ENCODE measurements at regions not wholly inside any gene's neighbourhood (a gene's known extent, or its start where the extent isn't known, plus 50 kb on each side); places are given as distances from the start of the nearest gene placed in this dataset.

DNA sequence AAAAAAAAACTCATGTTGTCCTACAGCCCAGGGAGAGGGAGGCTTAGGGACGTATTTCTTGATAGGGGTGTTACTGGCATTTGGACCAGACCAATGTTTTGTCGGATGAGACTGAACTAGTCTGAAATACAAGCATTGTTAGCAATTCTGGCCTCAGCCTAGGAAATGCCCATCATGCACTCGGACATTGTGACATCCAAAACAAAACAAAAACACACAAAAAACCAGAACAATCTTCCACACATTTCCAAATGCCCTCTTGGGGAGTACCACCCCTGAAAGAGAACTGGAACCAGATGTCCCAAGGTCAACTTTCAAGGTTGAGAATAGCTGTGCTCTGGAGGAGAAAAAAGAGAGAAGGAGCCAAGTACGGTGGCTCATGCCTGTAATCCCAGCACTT is 299.1 kb upstream of the JARID2 start:
- no peaks in the 10 kb centered on the region for H3K27me3 ChIP-seq
- no peaks in the 10 kb centered on the region for H3K36me3 ChIP-seq
- no peaks in the 10 kb centered on the region for H3K4me1 ChIP-seq
- no peak for DNase-seq
- ATAC-seq (ENCODE audit: low FRiP score in 2 of 2), result no peak
- TF ChIP-seq, protein P1, sequence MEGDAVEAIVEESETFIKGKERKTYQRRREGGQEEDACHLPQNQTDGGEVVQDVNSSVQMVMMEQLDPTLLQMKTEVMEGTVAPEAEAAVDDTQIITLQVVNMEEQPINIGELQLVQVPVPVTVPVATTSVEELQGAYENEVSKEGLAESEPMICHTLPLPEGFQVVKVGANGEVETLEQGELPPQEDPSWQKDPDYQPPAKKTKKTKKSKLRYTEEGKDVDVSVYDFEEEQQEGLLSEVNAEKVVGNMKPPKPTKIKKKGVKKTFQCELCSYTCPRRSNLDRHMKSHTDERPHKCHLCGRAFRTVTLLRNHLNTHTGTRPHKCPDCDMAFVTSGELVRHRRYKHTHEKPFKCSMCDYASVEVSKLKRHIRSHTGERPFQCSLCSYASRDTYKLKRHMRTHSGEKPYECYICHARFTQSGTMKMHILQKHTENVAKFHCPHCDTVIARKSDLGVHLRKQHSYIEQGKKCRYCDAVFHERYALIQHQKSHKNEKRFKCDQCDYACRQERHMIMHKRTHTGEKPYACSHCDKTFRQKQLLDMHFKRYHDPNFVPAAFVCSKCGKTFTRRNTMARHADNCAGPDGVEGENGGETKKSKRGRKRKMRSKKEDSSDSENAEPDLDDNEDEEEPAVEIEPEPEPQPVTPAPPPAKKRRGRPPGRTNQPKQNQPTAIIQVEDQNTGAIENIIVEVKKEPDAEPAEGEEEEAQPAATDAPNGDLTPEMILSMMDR (IDR thresholded peaks at IDR 0.05), result no peak
- no peak for TF ChIP-seq EP300 (IDR thresholded peaks at IDR 0.05)
- no peak for TF ChIP-seq POLR2A (IDR thresholded peaks at IDR 0.05)
- no peak for TF ChIP-seq POLR2AphosphoS5 (IDR thresholded peaks at IDR 0.05)
- no peak overlapping the region for H3K4me3 ChIP-seq
- no peaks in the 10 kb centered on the region for H3K9me3 ChIP-seq
- whole genome bisulfite sequencing, 2 donors, result 79 to 85% methylated on average over 4 of the region's 4 CpGs
- H3K27ac ChIP-seq, result no peak overlapping the region

GRCh38 chr6:14948586-14949245 is 297.2 kb upstream of the JARID2 start:
- no peak for DNase-seq
- Histone ChIP-seq H3K9me3 (no peaks in the 10 kb centered on the region), H3K4me3 (no peak overlapping the region), H3K36me3 (no peaks in the 10 kb centered on the region), H3K27me3 (no peaks in the 10 kb centered on the region), H3K4me1 (no peaks in the 10 kb centered on the region), H3K27ac (no peak overlapping the region)
- no peak for ATAC-seq (ENCODE audit: low FRiP score in 2 of 2)
- TF ChIP-seq EP300 (IDR thresholded peaks at IDR 0.05) (no peak), POLR2AphosphoS5 (IDR thresholded peaks at IDR 0.05) (no peak)
- WGBS, 2 donors, result 82 to 91% methylated on average over 7 of the region's 7 CpGs

DNA sequence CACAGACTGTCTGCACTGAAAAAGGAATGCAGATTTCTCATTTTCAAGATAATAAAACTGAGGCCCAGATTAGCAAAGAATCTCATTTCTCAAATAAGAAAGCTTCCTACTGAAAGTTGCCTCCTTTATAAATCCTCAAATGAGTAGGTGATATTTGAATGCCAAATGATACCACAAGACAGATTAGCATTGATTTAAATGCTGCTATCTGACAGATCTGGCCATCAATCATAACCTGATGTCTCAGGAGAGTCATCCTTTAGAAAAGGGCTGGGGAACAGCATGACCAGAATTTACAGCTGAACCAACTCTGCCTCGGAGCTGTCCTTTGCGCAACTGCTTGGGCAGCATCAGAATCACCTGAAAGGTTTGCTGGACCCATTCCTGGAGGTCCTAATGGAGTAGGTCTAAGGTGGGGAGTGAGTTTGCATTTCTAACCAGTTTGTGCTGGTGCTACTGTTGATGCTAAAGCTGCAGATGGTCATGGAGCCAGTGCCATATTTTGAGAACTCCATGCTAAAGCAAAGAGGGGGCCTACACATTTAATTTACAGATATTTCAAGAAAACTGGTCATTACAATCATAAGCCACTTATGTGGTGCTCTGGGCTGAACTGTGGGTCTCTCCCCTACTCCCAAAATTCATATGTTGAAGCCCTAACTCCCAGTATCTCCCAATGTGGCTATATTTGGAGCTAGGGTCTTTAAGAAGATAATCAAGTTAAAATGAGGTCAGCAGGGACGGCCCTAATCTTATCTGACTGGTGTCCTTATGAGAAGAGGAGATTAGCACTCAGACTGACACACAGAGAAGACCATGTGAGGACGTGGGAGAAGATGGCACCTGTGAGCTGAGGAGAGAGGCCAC is 295.5 kb upstream of the JARID2 start:
- Histone ChIP-seq H3K4me1 (no peaks in the 10 kb centered on the region), H3K9me3 (peaks cover 0 to 4% (median 0%) of the 10 kb centered on the region in 4 donors)
- TF ChIP-seq POLR2AphosphoS5 (IDR thresholded peaks at IDR 0.05), result no peak
- TF ChIP-seq POLR2A (IDR thresholded peaks at IDR 0.05), result no peak
- no peak for TF ChIP-seq EP300 (IDR thresholded peaks at IDR 0.05)
- TF ChIP-seq, protein P1 (IDR thresholded peaks at IDR 0.05), result no peak

DNA sequence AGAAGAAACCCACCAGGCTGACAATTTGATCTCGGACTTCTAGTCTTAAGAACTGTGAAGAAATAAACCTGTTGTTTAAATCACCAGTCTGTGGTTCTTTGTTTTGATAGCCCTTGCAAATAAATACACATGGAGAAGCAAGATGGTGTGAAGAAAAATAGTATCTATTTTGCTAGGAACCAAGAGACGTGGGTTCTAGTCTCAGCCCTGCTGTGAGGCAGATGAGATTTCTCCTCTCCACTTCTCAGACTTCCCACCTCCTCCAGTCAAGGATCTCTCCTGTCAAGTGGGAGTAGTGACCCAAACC is 294.9 kb upstream of the JARID2 start:
- no peaks in the 10 kb centered on the region for H3K36me3 ChIP-seq
- no peaks in the 10 kb centered on the region for H3K4me1 ChIP-seq
- no peak overlapping the region for H3K4me3 ChIP-seq
- no peak for TF ChIP-seq EP300 (IDR thresholded peaks at IDR 0.05)
- TF ChIP-seq POLR2AphosphoS5 (IDR thresholded peaks at IDR 0.05), result no peak
- no peaks in the 10 kb centered on the region for H3K27me3 ChIP-seq
- no peak for ATAC-seq (ENCODE audit: low FRiP score in 2 of 2)
- WGBS, 2 donors, result 68 to 98% methylated on average over 2 of the region's 2 CpGs
- no peak overlapping the region for H3K27ac ChIP-seq
- no peak for DNase-seq
- H3K9me3 ChIP-seq, result peaks cover 0 to 5% (median 0%) of the 10 kb centered on the region in 4 donors

More for the DNA sequence above, 295.5 kb upstream of the JARID2 start:
- no peak for DNase-seq
- Histone ChIP-seq H3K4me3 (no peak overlapping the region), H3K27me3 (no peaks in the 10 kb centered on the region), H3K27ac (no peak overlapping the region), H3K36me3 (no peaks in the 10 kb centered on the region)
- 85 to 87% methylated on average over 4 of the region's 4 CpGs for WGBS, 2 donors
- no peak for ATAC-seq (ENCODE audit: low FRiP score in 2 of 2)

GRCh38 chr6:14951704-14952103 is 294.2 kb upstream of the JARID2 start:
- Histone ChIP-seq H3K4me3 (no peak overlapping the region), H3K27me3 (no peaks in the 10 kb centered on the region), H3K4me1 (no peaks in the 10 kb centered on the region), H3K9me3 (peaks cover 0 to 5% (median 0%) of the 10 kb centered on the region in 4 donors), H3K36me3 (no peaks in the 10 kb centered on the region), H3K27ac (no peak overlapping the region)
- TF ChIP-seq POLR2AphosphoS5 (IDR thresholded peaks at IDR 0.05) (no peak), POLR2A (IDR thresholded peaks at IDR 0.05) (no peak), EP300 (IDR thresholded peaks at IDR 0.05) (no peak)
- TF ChIP-seq, protein P1 (IDR thresholded peaks at IDR 0.05), result no peak
- 26 to 48% methylated on average over 1 of the region's 1 CpG for WGBS, 2 donors
- ATAC-seq (ENCODE audit: low FRiP score in 2 of 2) (no peak), DNase-seq (no peak)

Data from upper lobe of left lung (tissue), 6 donors.